H1 (cell line): ENCODE measurements at regions not wholly inside any gene's neighbourhood (a gene's known extent, or its start where the extent isn't known, plus 50 kb on each side); places are given as distances from the start of the nearest gene placed in this dataset.

Source experiments
- CTCF ChIA-PET: fragments of 300-600 bp; sonication (Branson Sonifier 250); formaldehyde crosslinking; loops from one replicate; lab custom pipeline; 2021; ENCODE audit not compliant: partially characterized antibody; lab: Charles Lee
- POLR2A ChIA-PET: fragments of 300-600 bp; sonication (Branson Sonifier 250); formaldehyde crosslinking; loops from one replicate; lab custom pipeline; 2021; ENCODE audit warnings: inconsistent platforms; ENCODE audit not compliant: partially characterized antibody; lab: Charles Lee
- DNase-seq, 2 experiments: peaks; one replicate each; pipeline versions ENCODE4 v3.0.0 to v3.0.0-alpha.2; 2010 to 2022; ENCODE audit warnings: low spot score in 2 of 2, low read depth in 1 of 2, mixed read lengths in 1 of 2
- FAIRE-seq: peaks from 2 replicates; lab custom pipeline; 2011; peaks lifted over from hg19 to GRCh38; lab: Jason Lieb, UNC
- H2AFZ ChIP-seq: 2 replicates; pipeline ENCODE4 v1.8.1; 2012; ENCODE audit warnings: low read length, inconsistent platforms
- H2AK5ac ChIP-seq: 2 replicates; pipeline ENCODE4 v1.6.1; 2013; ENCODE audit warnings: low read depth, low read length
- H2BK120ac ChIP-seq: replicated peaks from 2 replicates; pipeline ENCODE3; 2013; ENCODE audit warnings: low read depth, low read length, inconsistent platforms
- H2BK12ac ChIP-seq: 2 replicates; pipeline ENCODE4 v1.6.1; 2013; ENCODE audit warnings: low read depth, low read length
- H2BK15ac ChIP-seq: 2 replicates; pipeline ENCODE4 v1.6.1; 2013; ENCODE audit warnings: low read length
- H2BK20ac ChIP-seq: 2 replicates; pipeline ENCODE4 v1.6.1; 2013; ENCODE audit warnings: low read length
- H2BK5ac ChIP-seq: 2 replicates; pipeline ENCODE4 v1.6.1; 2013; ENCODE audit warnings: low read depth, low read length
- H3K14ac ChIP-seq: 2 replicates; pipeline ENCODE4 v1.6.1; 2013; ENCODE audit warnings: inconsistent platforms; ENCODE audit not compliant: insufficient read length
- H3K18ac ChIP-seq: 2 replicates; pipeline ENCODE4 v1.6.1; 2013; ENCODE audit warnings: low read length; ENCODE audit errors: extremely low read depth
- H3K23ac ChIP-seq: 2 replicates; pipeline ENCODE4 v1.6.1; 2013; ENCODE audit warnings: inconsistent platforms; ENCODE audit not compliant: insufficient read length
- H3K23me2 ChIP-seq: 2 replicates; pipeline ENCODE4 v1.6.1; 2013; ENCODE audit warnings: low read depth, low read length
- H3K27ac ChIP-seq: 2 replicates; pipeline ENCODE4 v1.6.1; 2011; ENCODE audit warnings: low read depth, low read length, inconsistent platforms
- H3K27me3 ChIP-seq, 4 experiments: replicated peaks in 1 of 4; 1 replicate in 1 of 4; 2 replicates in 3 of 4; pipeline versions ENCODE4 v1.6.1 to v1.8.1; 2011 to 2013; ENCODE audit warnings: low read length in 3 of 4, mild to moderate bottlenecking in 3 of 4, inconsistent platforms in 2 of 4, mixed read lengths in 2 of 4, moderate library complexity in 1 of 4; ENCODE audit not compliant: control insufficient read depth in 3 of 4, insufficient read depth in 3 of 4; ENCODE audit errors: extremely low read depth in 1 of 4
- H3K36me3 ChIP-seq, 4 experiments: 2 replicates each; pipeline versions ENCODE4 v1.6.1 to v1.8.1; 2011 to 2013; ENCODE audit warnings: mild to moderate bottlenecking in 4 of 4, low read length in 3 of 4, moderate library complexity in 2 of 4, control low read depth in 1 of 4, inconsistent platforms in 1 of 4; ENCODE audit not compliant: insufficient read depth in 4 of 4, control insufficient read depth in 2 of 4
- H3K4ac ChIP-seq: replicated peaks from 2 replicates; pipeline ENCODE3; 2013; ENCODE audit warnings: low read length, low read depth, mixed read lengths, inconsistent platforms; ENCODE audit not compliant: insufficient read length
- H3K4me1 ChIP-seq, 4 experiments: replicated peaks in 1 of 4; 1 replicate in 1 of 4; 2 replicates in 3 of 4; pipeline versions ENCODE4 v1.6.1 to v1.8.1; 2011 to 2013; ENCODE audit warnings: low read length in 3 of 4, inconsistent platforms in 2 of 4, mixed read lengths in 1 of 4; ENCODE audit not compliant: insufficient read depth in 4 of 4, control insufficient read depth in 3 of 4
- H3K4me2 ChIP-seq, 2 experiments: 2 replicates each; pipeline versions ENCODE4 v1.6.1 to v1.8.1; 2011 to 2013; ENCODE audit warnings: low read depth in 2 of 2, low read length in 2 of 2, control low read depth in 1 of 2, inconsistent platforms in 1 of 2, mild to moderate bottlenecking in 1 of 2; ENCODE audit not compliant: insufficient read depth in 1 of 2
- H3K4me3 ChIP-seq, 4 experiments: fragments of 200-600, 300-600 bp in 1 of 4; sonication (generic), shearing (Covaris generic), sonication (Bioruptor Twin) in 1 of 4; 2 replicates each; pipeline versions ENCODE4 v1.5.1 to v1.8.1; 2011 to 2016; ENCODE audit warnings: low read length in 4 of 4, low read depth in 3 of 4, control low read depth in 2 of 4, inconsistent platforms in 2 of 4, mild to moderate bottlenecking in 2 of 4, mixed read lengths in 1 of 4, moderate library complexity in 1 of 4; ENCODE audit not compliant: insufficient read depth in 2 of 4; ENCODE audit errors: extremely low read depth in 1 of 4
- H3K56ac ChIP-seq: replicated peaks from 2 replicates; pipeline ENCODE3; 2013; ENCODE audit warnings: low read depth, mild to moderate bottlenecking, mixed read lengths, low read length, inconsistent platforms; ENCODE audit not compliant: insufficient read length
- H3K79me1 ChIP-seq: 2 replicates; pipeline ENCODE4 v1.6.1; 2013; ENCODE audit warnings: low read depth, low read length, control low read depth
- H3K79me2 ChIP-seq, 2 experiments: 2 replicates each; pipeline versions ENCODE4 v1.6.1 to v1.8.1; 2012 to 2013; ENCODE audit warnings: low read length in 2 of 2, mild to moderate bottlenecking in 2 of 2, inconsistent platforms in 1 of 2; ENCODE audit not compliant: insufficient read depth in 2 of 2, control insufficient read depth in 1 of 2
- H3K9ac ChIP-seq, 4 experiments: replicated peaks in 1 of 4; 1 replicate in 1 of 4; 2 replicates in 3 of 4; pipeline versions ENCODE4 v1.6.1 to v1.8.1; 2011 to 2013; ENCODE audit warnings: low read depth in 3 of 4, low read length in 3 of 4, control low read depth in 2 of 4, mild to moderate bottlenecking in 2 of 4, moderate library complexity in 2 of 4, inconsistent platforms in 1 of 4; ENCODE audit errors: extremely low read depth in 1 of 4
- H3K9me3 ChIP-seq, 2 experiments: 2 replicates each; pipeline versions ENCODE4 v1.6.1 to v1.8.1; 2012 to 2013; ENCODE audit warnings: mild to moderate bottlenecking in 2 of 2, moderate library complexity in 2 of 2, control low read depth in 1 of 2, inconsistent platforms in 1 of 2, low read depth in 1 of 2, low read length in 1 of 2, mixed read lengths in 1 of 2; ENCODE audit not compliant: insufficient read depth in 2 of 2
- H4K20me1 ChIP-seq, 2 experiments: replicated peaks in 1 of 2; 2 replicates each; pipeline versions ENCODE3 to v1.8.1; 2011 to 2013; ENCODE audit warnings: inconsistent platforms in 2 of 2, low read length in 2 of 2, mild to moderate bottlenecking in 1 of 2; ENCODE audit not compliant: insufficient read depth in 2 of 2, control insufficient read depth in 1 of 2
- H4K5ac ChIP-seq: 2 replicates; pipeline ENCODE4 v1.6.1; 2013; ENCODE audit warnings: low read length, low read depth, mixed read lengths, inconsistent platforms; ENCODE audit not compliant: insufficient read length
- H4K8ac ChIP-seq: 2 replicates; pipeline ENCODE4 v1.8.0; 2013; ENCODE audit warnings: mild to moderate bottlenecking, moderate library complexity, low read length, inconsistent platforms; ENCODE audit not compliant: insufficient read depth; ENCODE audit errors: extremely low read depth
- H4K91ac ChIP-seq: replicated peaks from 2 replicates; pipeline ENCODE3; 2013; ENCODE audit warnings: low read length, mixed read lengths, inconsistent platforms; ENCODE audit not compliant: insufficient read length
- CEBPB ChIP-seq: IDR thresholded peaks from 2 replicates; pipeline ENCODE4 v1.6.1; 2012; ENCODE audit warnings: low read depth, low read length
- HDAC6 ChIP-seq: IDR thresholded peaks from one replicate; pipeline ENCODE4 v1.7.1; 2012; ENCODE audit warnings: low read depth, mild to moderate bottlenecking, inconsistent platforms, low read length, moderate library complexity
- SP1 ChIP-seq: IDR thresholded peaks from 2 replicates; pipeline ENCODE4 v1.6.1; 2011; ENCODE audit warnings: low read depth, low read length
- YY1 ChIP-seq: IDR thresholded peaks from 2 replicates; pipeline ENCODE4 v1.6.1; 2011; ENCODE audit warnings: low read depth, mild to moderate bottlenecking, low read length
- WGBS, 2 experiments: shearing (Covaris generic) in 1 of 2; methylation state at CpG; one replicate each; pipeline versions ENCODE4 v1.1.6 to v1.1.7; 2013 to 2015; ENCODE audit warnings: low lambda C conversion rate in 2 of 2, mixed read lengths in 2 of 2, inconsistent platforms in 1 of 2, low coverage in 1 of 2, missing lambda C conversion rate in 1 of 2; ENCODE audit not compliant: insufficient replicate concordance in 2 of 2, insufficient coverage in 1 of 2, insufficient read length in 1 of 2; ENCODE audit errors: extremely low coverage in 1 of 2, missing lambda C conversion rate in 1 of 2; 5-methylcytosine and 5-hydroxymethylcytosine counted together

- 91% methylated on average over 21 of the region's 22 CpGs; no CpG with 5 or more reads in 1 of the 2 experiments for WGBS, 2 experiments
- CTCF ChIA-PET = interaction anchor here (0.6 kb wide), 1 partner anchor 146 kb away, joined by 5 read pairs; no protein-coding TSS in a partner anchor
- no peak overlapping the region for H3K14ac ChIP-seq
- TF ChIP-seq HDAC6 = no peak
- TF ChIP-seq YY1 = no peak
- no peak for TF ChIP-seq SP1
- no peak for TF ChIP-seq CEBPB
These were observed 49.9 kb upstream of the CDR2 start for GRCh38 chr16:22424161-22424937.

More at GRCh38 chr16:22424161-22424937, 49.9 kb upstream of the CDR2 start:
- H4K5ac ChIP-seq = no peak overlapping the region
- no peak overlapping the region for H2BK12ac ChIP-seq
- no peak overlapping the region for H3K18ac ChIP-seq
- POLR2A ChIA-PET = interaction anchor here (1.0 to 1.7 kb wide), 4 partner anchors 13 to 50 kb away, joined by 3 to 4 read pairs (median 3); partner anchors contain the start of gene CDR2
- FAIRE-seq (no peak), DNase-seq (peak in 1 of 2 experiments; percentile 46)
- no peak overlapping the region for H3K27ac ChIP-seq
- H3K79me2 ChIP-seq = no peaks in the 10 kb centered on the region
- H2BK5ac ChIP-seq = peak overlapping the region; percentile 55; the same call in 1 of the 2 replicates
- no peaks in the 10 kb centered on the region for H3K27me3 ChIP-seq
- peaks cover 1 to 17% (median 6%) of the 10 kb centered on the region in 4 experiments; a peak in 5 of 8 replicates for H3K36me3 ChIP-seq
- no peak overlapping the region for H2AFZ ChIP-seq
- H3K9ac ChIP-seq = no peak overlapping the region
- no peak overlapping the region for H3K4me2 ChIP-seq
- no peaks in the 10 kb centered on the region; a peak in 1 of 4 replicates for H3K9me3 ChIP-seq
- no peak overlapping the region for H3K4me3 ChIP-seq
- no peaks in the 10 kb centered on the region for H3K4me1 ChIP-seq
- peaks cover 0 to 5% of the 10 kb centered on the region in 2 experiments for H4K20me1 ChIP-seq
- peaks cover 3% of the 10 kb centered on the region; the same call in 1 of the 2 replicates for H3K23me2 ChIP-seq
- no peak overlapping the region for H3K23ac ChIP-seq
- H3K56ac ChIP-seq = no peak overlapping the region
- H2BK20ac ChIP-seq = no peak overlapping the region
- no peak overlapping the region for H3K4ac ChIP-seq
- no peak overlapping the region for H2BK15ac ChIP-seq
- no peak overlapping the region for H2BK120ac ChIP-seq
- no peak overlapping the region for H4K8ac ChIP-seq
- no peak overlapping the region for H4K91ac ChIP-seq
- no peak overlapping the region for H2AK5ac ChIP-seq
- no peaks in the 10 kb centered on the region for H3K79me1 ChIP-seq
